Upper lobe of right lung (tissue), 1 donor: ENCODE measurements at regions not wholly inside any gene's neighbourhood (a gene's known extent, or its start where the extent isn't known, plus 50 kb on each side); places are given as distances from the start of the nearest gene placed in this dataset.
"Not testable (repeated sequence)": the region's sequence is repeated elsewhere in the genome, so short reads cannot be mapped to it uniquely, and the experiment has no call there.

ENCODE experiments used
- ATAC-seq: fragments of 200-7000 bp; cut with Tn5 transposase; one replicate; pipeline ENCODE4 v1.9.1; 2020; ENCODE audit warnings: mild to moderate bottlenecking, moderate library complexity
- DNase-seq: peaks from one replicate; pipeline ENCODE4 v3.0.0-alpha.2; 2020
- H3K27ac ChIP-seq: fragments of 200-600 bp; one replicate; pipeline ENCODE4 v1.8.0; 2022
- H3K27me3 ChIP-seq: fragments of 200-600 bp; one replicate; pipeline ENCODE4 v1.8.0; 2022; ENCODE audit warnings: mild to moderate bottlenecking
- H3K36me3 ChIP-seq: fragments of 200-600 bp; one replicate; pipeline ENCODE4 v1.8.0; 2022
- H3K4me1 ChIP-seq: fragments of 200-600 bp; one replicate; pipeline ENCODE4 v1.8.0; 2022
- H3K4me3 ChIP-seq: fragments of 200-600 bp; one replicate; pipeline ENCODE4 v1.8.0; 2022; ENCODE audit warnings: mild to moderate bottlenecking
- H3K9me3 ChIP-seq: fragments of 200-600 bp; one replicate; pipeline ENCODE4 v1.8.0; 2022
- intact Hi-C: fragments of 100-400 bp; cut with DNase I; formaldehyde crosslinking; loops from one replicate; pipeline ENCODE4 v1.11.0; 2022
- TF ChIP-seq, protein P1 (sequence below): fragments of 200-600 bp; IDR thresholded peaks from one replicate; pipeline ENCODE4 v1.8.0; 2022; ENCODE audit warnings: antibody characterized with exemption
- donor health status: DM: no; HTN: yes; CAD: no; lungs with severe emphysema.

DNA sequence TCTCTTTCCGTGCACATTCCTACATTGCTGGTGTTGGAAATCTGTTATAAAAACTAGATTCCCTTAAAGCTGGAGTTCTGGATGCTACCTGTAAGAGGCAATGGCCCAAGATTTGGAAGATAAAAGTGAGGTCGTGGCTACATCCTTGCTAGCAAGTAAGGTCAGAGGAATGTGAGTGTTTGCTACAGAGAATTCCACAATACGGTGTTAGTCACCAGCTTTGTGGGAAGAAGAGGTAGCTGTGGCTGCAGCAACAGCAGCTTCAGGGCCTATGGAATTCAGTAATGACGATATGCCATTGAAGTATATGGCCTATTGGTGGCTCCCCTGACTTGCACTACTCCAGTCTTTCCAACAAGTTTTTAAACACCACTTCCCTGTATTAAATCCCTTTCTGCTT is 227.7 kb upstream of the TMEM260 start:
- no peaks in the 10 kb centered on the region for H3K36me3 ChIP-seq
- H3K27ac ChIP-seq = no peak overlapping the region
- ATAC-seq = no peak
- intact Hi-C loops = no loop called here
- no peak overlapping the region for H3K4me3 ChIP-seq
- H3K9me3 ChIP-seq = no peaks in the 10 kb centered on the region
- TF ChIP-seq, protein P1, sequence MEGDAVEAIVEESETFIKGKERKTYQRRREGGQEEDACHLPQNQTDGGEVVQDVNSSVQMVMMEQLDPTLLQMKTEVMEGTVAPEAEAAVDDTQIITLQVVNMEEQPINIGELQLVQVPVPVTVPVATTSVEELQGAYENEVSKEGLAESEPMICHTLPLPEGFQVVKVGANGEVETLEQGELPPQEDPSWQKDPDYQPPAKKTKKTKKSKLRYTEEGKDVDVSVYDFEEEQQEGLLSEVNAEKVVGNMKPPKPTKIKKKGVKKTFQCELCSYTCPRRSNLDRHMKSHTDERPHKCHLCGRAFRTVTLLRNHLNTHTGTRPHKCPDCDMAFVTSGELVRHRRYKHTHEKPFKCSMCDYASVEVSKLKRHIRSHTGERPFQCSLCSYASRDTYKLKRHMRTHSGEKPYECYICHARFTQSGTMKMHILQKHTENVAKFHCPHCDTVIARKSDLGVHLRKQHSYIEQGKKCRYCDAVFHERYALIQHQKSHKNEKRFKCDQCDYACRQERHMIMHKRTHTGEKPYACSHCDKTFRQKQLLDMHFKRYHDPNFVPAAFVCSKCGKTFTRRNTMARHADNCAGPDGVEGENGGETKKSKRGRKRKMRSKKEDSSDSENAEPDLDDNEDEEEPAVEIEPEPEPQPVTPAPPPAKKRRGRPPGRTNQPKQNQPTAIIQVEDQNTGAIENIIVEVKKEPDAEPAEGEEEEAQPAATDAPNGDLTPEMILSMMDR = no peak
- H3K27me3 ChIP-seq = no peaks in the 10 kb centered on the region
- H3K4me1 ChIP-seq = no peaks in the 10 kb centered on the region
- DNase-seq = no peak

GRCh38 chr14:56352999-56353398 is 226.6 kb upstream of the TMEM260 start:
- H3K4me1 ChIP-seq = no peaks in the 10 kb centered on the region
- H3K9me3 ChIP-seq = no peaks in the 10 kb centered on the region
- H3K4me3 ChIP-seq = no peak overlapping the region
- H3K27me3 ChIP-seq = no peaks in the 10 kb centered on the region
- no peaks in the 10 kb centered on the region for H3K36me3 ChIP-seq
- intact Hi-C loops = no loop called here
- ATAC-seq (no peak), DNase-seq (no peak)
- TF ChIP-seq, protein P1 = no peak
- H3K27ac ChIP-seq = no peak overlapping the region

- Histone ChIP-seq H3K36me3 (no peaks in the 10 kb centered on the region), H3K9me3 (no peaks in the 10 kb centered on the region), H3K27me3 (no peaks in the 10 kb centered on the region), H3K4me3 (no peak overlapping the region), H3K4me1 (no peaks in the 10 kb centered on the region), H3K27ac (no peak overlapping the region)
- ATAC-seq (no peak), DNase-seq (no peak)
- TF ChIP-seq, protein P1 = no peak
- intact Hi-C loops = no loop called here
Observed at GRCh38 chr14:56357428-56357827, 222.2 kb upstream of the TMEM260 start.

GRCh38 chr14:56358275-56358674 is 221.3 kb upstream of the TMEM260 start:
- Histone ChIP-seq H3K27ac (no peak overlapping the region), H3K36me3 (no peaks in the 10 kb centered on the region), H3K4me1 (no peaks in the 10 kb centered on the region), H3K4me3 (no peak overlapping the region), H3K9me3 (no peaks in the 10 kb centered on the region), H3K27me3 (no peaks in the 10 kb centered on the region)
- intact Hi-C loops = no loop called here
- no peak for DNase-seq
- TF ChIP-seq, protein P1 = no peak
- no peak for ATAC-seq

DNA sequence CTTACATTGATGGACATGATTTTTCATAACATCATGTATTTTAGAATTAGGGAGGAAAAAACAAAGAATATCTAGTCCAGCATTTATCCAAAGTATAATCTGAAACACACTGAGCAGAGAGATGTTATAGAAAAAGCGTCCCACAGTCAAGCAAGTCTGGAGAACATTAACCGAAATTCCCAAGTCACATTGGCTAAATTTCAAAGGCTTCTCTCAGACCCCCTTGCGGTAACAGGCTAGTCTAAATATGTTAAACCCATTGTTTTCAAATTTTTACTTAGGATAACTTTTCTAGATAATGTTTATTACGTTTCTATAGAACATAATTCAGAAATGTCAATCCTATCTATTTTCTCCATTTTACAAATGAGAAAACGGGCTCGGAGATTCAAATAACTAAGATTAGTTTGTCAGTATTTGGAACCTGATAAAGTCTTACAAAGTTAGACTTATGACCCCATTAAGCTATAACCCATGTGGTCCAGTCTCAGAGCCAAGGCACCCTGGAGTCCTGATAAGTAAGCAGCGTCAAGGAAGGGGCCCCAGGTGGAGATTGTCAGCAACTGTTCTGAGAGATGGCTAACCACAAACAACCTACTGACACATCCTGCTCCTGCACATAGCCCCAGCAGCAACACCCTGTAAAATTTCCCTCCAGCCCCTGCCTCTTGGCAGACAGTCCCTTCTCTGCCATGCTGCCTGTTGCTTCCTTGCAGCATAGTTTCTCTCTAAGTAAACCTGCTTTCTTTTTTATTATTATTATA is 220.6 kb upstream of the TMEM260 start:
- intact Hi-C loops = no loop called here
- ATAC-seq = no peak

DNA sequence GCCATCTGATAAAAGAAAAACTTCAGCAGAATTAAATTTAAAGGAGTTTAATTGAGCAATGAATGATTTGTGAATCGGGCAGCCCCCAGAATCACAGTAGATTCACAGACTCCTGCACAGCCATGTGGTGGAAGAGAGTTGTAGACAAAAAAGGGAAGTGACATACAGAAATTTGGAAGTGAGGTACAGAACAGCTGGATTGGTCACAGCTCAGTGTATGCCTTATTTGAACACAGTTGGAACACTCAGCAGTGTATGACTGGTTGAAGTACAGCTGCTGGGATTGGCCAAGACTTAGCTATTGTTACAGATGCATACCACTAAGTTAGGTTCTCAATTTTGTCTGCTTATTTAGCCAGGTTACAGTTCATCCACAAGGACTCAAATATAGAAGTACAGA is 213.9 kb upstream of the TMEM260 start:
- H3K27me3 ChIP-seq, DNase-seq, intact Hi-C loops, H3K4me1 ChIP-seq, ATAC-seq, H3K9me3 ChIP-seq, H3K4me3 ChIP-seq, H3K36me3 ChIP-seq, H3K27ac ChIP-seq: not testable (repeated sequence)

More for the DNA sequence above, 220.6 kb upstream of the TMEM260 start:
- Histone ChIP-seq H3K9me3 (no peaks in the 10 kb centered on the region), H3K27me3 (no peaks in the 10 kb centered on the region), H3K36me3 (no peaks in the 10 kb centered on the region), H3K4me3 (no peak overlapping the region), H3K27ac (no peak overlapping the region), H3K4me1 (no peaks in the 10 kb centered on the region)
- no peak for DNase-seq
- TF ChIP-seq, protein P1 = no peak
